ENCODE measurements at regions not wholly inside any gene's neighbourhood (a gene's known extent, or its start where the extent isn't known, plus 50 kb on each side); places are given as distances from the start of the nearest gene placed in this dataset.

DNA sequence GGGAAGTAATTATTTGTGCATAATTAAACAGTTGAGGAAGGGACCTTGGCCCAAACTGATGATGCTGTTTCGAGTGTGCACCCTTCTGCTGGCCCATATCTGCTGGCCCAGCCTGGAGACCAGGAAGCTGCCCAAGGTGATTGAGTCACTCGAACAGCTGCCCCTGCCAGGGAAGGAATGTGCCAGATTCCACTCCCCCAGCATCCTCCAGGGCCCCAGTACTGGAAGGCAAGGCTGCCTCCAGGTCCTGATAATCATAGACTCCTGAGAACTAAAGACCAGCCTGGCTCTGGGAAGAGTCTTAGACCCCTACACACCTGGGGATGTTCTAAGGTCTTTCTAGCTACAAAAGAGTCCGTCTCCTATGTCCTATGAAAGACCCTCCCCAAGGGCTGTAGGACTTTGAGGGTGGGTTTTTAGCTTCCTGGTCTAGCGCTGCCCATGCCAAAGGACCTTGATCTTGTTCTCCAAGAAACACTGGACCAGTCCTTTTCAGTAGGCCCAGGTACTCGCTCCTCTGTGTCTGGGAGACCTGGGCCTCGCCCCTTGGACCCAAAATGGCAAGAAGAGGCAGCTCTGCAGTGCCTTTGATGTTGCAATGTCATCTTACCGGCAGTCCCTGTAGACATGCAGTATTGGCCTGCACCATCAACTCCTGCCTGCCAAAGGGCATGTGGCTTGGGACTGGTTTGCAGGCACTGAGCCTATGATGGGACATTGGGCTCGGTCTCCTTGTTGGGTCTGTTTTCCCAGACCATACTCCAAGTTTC is 103.2 kb upstream of the GPR26 start:
- TF ChIP-seq, protein P1, sequence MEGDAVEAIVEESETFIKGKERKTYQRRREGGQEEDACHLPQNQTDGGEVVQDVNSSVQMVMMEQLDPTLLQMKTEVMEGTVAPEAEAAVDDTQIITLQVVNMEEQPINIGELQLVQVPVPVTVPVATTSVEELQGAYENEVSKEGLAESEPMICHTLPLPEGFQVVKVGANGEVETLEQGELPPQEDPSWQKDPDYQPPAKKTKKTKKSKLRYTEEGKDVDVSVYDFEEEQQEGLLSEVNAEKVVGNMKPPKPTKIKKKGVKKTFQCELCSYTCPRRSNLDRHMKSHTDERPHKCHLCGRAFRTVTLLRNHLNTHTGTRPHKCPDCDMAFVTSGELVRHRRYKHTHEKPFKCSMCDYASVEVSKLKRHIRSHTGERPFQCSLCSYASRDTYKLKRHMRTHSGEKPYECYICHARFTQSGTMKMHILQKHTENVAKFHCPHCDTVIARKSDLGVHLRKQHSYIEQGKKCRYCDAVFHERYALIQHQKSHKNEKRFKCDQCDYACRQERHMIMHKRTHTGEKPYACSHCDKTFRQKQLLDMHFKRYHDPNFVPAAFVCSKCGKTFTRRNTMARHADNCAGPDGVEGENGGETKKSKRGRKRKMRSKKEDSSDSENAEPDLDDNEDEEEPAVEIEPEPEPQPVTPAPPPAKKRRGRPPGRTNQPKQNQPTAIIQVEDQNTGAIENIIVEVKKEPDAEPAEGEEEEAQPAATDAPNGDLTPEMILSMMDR (conservative IDR thresholded peaks at IDR 0.05; ENCODE audit: low read length): no peak
- TF ChIP-seq EZH2phosphoT487 (IDR thresholded peaks at IDR 0.05; ENCODE audit: borderline replicate concordance): no peak
